ENCODE measurements at regions not wholly inside any gene's neighbourhood (a gene's known extent, or its start where the extent isn't known, plus 50 kb on each side); places are given as distances from the start of the nearest gene placed in this dataset.

GRCh38 chr15:91358405-91358804, 258.3 kb downstream of the SV2B start:
- TF ChIP-seq CTCF (IDR thresholded peaks at IDR 0.05) (no peak), POLR2A (IDR thresholded peaks at IDR 0.05) (no peak)
